HEK293 (cell line): ENCODE measurements at regions not wholly inside any gene's neighbourhood (a gene's known extent, or its start where the extent isn't known, plus 50 kb on each side); places are given as distances from the start of the nearest gene placed in this dataset.

ENCODE experiments used
- CTCF ChIP-seq: fragments of 450-650 bp; formaldehyde crosslinking; IDR thresholded peaks from 2 replicates; pipeline ENCODE4 v1.5.1; 2016; ENCODE audit warnings: missing biosample characterization, missing genetic modification characterization
- PRDM10 ChIP-seq: fragments of 450-650 bp; formaldehyde crosslinking; IDR thresholded peaks from 2 replicates; pipeline ENCODE4 v1.5.1; 2016; ENCODE audit warnings: missing biosample characterization, missing genetic modification characterization
- SETDB1 ChIP-seq: IDR thresholded peaks from one replicate; pipeline ENCODE4 v1.6.1; 2017; ENCODE audit warnings: mild to moderate bottlenecking, low read length, moderate library complexity, mixed read lengths; ENCODE audit not compliant: insufficient read length
- TCF7L2 ChIP-seq: IDR thresholded peaks from 2 replicates; pipeline ENCODE4 v1.6.1; 2011; ENCODE audit warnings: low read depth, mild to moderate bottlenecking, inconsistent platforms, low read length, moderate library complexity, borderline replicate concordance
- TRIM28 ChIP-seq: IDR thresholded peaks from 2 replicates; pipeline ENCODE4 v1.6.1; 2011; ENCODE audit warnings: low read length, control low read depth, borderline replicate concordance
- ZNF132 ChIP-seq: fragments of 450-650 bp; formaldehyde crosslinking; IDR thresholded peaks from 2 replicates; pipeline ENCODE4 v1.5.1; 2017; ENCODE audit warnings: missing biosample characterization, missing genetic modification characterization, borderline replicate concordance
- ZNF274 ChIP-seq, 2 experiments: fragments of 200-500 bp in 1 of 2; fragments of 450-650 bp in 1 of 2; sonication (Bioruptor generic) in 1 of 2; formaldehyde crosslinking in 1 of 2; IDR thresholded peaks; 2 replicates each; pipeline versions ENCODE4 v1.5.1 to v1.6.1; 2014 to 2016; ENCODE audit warnings: borderline replicate concordance in 1 of 2, inconsistent platforms in 1 of 2, low read length in 1 of 2, missing biosample characterization in 1 of 2, missing genetic modification characterization in 1 of 2
- ZNF280D ChIP-seq: fragments of 450-650 bp; formaldehyde crosslinking; IDR thresholded peaks from 2 replicates; pipeline ENCODE4 v1.5.1; 2016; ENCODE audit warnings: missing biosample characterization, missing genetic modification characterization
- ZNF488 ChIP-seq: fragments of 450-650 bp; formaldehyde crosslinking; IDR thresholded peaks from 2 replicates; pipeline ENCODE4 v1.5.1; 2016; ENCODE audit warnings: missing biosample characterization, missing genetic modification characterization
- ZNF530 ChIP-seq: fragments of 450-650 bp; formaldehyde crosslinking; IDR thresholded peaks from 2 replicates; pipeline ENCODE4 v1.5.1; 2016; ENCODE audit warnings: low read depth, missing biosample characterization, missing genetic modification characterization
- ZNF626 ChIP-seq: fragments of 450-650 bp; sonication (Bioruptor Pico); formaldehyde crosslinking; IDR thresholded peaks from 2 replicates; pipeline ENCODE4 v1.5.1; 2018; ENCODE audit warnings: missing biosample characterization, missing genetic modification characterization, inconsistent platforms

GRCh38 chr18:64807560-64807959, 658.7 kb upstream of the LINC00305 start:
- TF ChIP-seq ZNF274 (IDR thresholded peaks at IDR 0.05; ENCODE audit: low read length) = no peak
- TF ChIP-seq ZNF274 (tag by site-specific recombination; IDR thresholded peaks at IDR 0.05; ENCODE audit: borderline replicate concordance) = no peak
- no peak for TF ChIP-seq CTCF (tag by site-specific recombination)
- no peak for TF ChIP-seq ZNF132 (tag by site-specific recombination)
- no peak for TF ChIP-seq TCF7L2
- TF ChIP-seq TRIM28 = no peak
- TF ChIP-seq ZNF530 (tag by site-specific recombination) = no peak
- TF ChIP-seq ZNF280D (tag by site-specific recombination) = no peak
- no peak for TF ChIP-seq ZNF626
- no peak for TF ChIP-seq PRDM10 (tag by site-specific recombination)
- no peak for TF ChIP-seq SETDB1
- no peak for TF ChIP-seq ZNF488 (tag by site-specific recombination)
